Stimulated activated CD4-positive, alpha-beta T cell treated with anti-CD3 and anti-CD28 coated beads, TNF-alpha, amount 100 ng/mL, for 4 hours (primary cell): ENCODE measurements at regions not wholly inside any gene's neighbourhood (a gene's known extent, or its start where the extent isn't known, plus 50 kb on each side); places are given as distances from the start of the nearest gene placed in this dataset.
"Not testable (repeated sequence)": the region's sequence is repeated elsewhere in the genome, so short reads cannot be mapped to it uniquely, and the experiment has no call there.

Experiments used
- DNase-seq, 3 experiments: peaks; one replicate each; pipeline ENCODE4 v3.0.0-alpha.2; 2020; ENCODE audit warnings: low read depth in 3 of 3

DNA sequence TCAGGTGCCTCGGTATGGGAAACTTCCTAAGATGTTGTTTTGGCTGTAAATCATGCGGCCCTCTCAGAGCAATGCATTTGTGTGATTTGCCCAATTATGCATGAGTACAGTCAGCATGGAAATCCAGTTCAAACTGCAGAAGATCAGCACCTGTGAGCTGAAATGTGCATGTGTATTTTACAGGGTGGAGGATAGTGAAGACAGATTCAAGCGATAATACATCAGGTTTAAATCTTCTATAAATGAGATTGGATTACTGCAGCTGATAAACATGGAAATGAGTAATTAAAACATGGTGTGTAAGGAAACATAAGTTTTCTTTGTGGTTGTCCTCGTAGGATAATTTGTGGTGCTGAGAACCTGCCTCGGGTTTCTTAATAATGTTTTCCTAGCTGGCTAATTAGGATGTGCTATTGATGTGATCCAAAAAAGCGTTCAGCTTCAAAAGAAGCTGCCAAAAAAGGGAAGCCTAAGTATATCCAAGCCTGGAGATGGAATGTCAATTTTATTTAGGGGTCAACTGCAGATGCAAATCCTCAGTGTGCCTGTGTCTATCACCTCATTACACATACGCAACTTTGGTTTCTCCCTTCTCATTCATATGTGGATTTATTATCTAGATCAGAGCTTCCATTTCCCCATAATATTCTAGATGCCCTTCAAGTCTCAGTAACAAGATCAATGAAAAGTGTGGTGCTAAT lies 117.1 kb upstream of the CCDC28A start:
- no peak for DNase-seq

GRCh38 chr6:138657065-138657425 lies 116.5 kb upstream of the CCDC28A start:
- DNase-seq = no peak

DNA sequence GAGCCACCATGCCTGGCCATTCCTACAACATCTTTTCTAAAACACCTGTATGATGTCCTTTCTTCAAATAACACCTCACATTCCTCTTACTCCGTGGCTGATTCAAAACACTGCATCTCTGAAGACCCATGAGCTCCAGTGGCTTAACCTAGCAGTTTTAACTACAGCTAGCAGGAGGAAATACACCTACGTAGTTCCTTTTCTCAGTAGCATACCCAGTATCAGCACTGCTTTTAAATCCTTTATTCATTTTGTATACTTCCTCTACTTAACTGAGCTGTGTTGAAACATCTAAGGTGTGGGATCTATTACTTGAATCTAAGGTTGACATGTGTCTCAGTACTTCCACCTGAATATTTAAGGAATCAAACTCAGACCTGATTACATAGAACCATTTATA lies 113.6 kb upstream of the CCDC28A start:
- no peak for DNase-seq

DNA sequence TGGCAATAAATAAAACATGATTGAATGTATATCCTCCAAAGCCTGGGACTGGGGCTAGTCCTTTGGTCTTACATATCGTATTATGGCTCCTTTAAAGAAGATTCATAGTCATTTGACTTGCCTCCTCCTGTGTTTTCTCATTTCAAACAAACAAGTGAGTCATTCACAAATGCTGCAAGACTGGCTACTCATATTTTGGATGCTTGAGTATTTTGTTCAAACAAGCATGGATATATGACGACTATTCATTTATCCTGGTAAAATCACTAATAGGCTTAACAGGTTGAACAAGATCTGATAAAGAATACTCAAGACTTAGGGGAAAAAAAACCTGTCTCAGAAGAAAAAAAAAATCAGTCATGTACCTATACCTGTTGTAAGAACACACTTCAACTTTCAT lies 111.1 kb upstream of the CCDC28A start:
- no peak for DNase-seq

DNA sequence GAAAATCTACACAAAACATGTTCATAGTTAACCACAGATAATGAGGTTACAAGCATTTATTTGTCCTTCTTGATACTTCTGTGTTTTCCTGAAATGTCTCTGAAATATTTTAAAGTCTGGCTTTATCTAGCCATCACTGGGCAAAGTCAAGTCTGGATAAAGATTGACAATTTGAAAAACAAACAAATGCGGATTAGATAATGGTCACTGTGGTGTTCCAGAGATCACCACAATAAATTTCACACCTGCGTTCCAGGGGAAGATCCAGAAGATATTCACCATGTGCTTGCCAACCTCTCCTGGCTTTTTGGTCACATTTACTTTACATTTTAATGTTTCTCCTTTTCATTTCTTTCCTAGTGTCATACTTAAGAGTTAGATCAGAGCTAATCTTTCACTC lies 109.7 kb upstream of the CCDC28A start:
- no peak for DNase-seq

GRCh38 chr6:138664745-138665144 lies 108.8 kb upstream of the CCDC28A start:
- DNase-seq = no peak

DNA sequence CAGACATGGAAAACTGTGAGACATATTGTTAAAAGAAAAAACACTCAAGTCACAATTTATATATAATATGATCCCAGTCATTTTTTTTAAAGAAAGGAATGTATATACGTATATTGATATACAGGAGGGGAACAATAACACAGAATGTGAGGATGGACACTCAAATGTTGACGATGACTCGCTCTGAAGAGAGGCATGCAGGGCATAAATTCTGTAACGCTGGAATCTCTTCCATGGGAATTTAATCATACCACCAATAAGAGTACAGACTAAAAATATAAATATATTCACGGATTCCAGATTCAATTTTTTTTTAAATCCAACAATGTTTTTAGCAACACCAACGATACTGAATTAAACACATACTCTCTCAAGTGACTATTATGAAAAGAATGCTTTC lies 106.9 kb upstream of the CCDC28A start:
- DNase-seq = no peak

GRCh38 chr6:138667408-138667807 lies 106.2 kb upstream of the CCDC28A start:
- DNase-seq = no peak

GRCh38 chr6:138671351-138671750 lies 102.2 kb upstream of the CCDC28A start:
- no peak for DNase-seq

GRCh38 chr6:138673346-138674014 lies 100.1 kb upstream of the CCDC28A start:
- DNase-seq = no peak

- not testable (repeated sequence) for DNase-seq
Observed at GRCh38 chr6:138674444-138674843, 99.1 kb upstream of the CCDC28A start.

DNA sequence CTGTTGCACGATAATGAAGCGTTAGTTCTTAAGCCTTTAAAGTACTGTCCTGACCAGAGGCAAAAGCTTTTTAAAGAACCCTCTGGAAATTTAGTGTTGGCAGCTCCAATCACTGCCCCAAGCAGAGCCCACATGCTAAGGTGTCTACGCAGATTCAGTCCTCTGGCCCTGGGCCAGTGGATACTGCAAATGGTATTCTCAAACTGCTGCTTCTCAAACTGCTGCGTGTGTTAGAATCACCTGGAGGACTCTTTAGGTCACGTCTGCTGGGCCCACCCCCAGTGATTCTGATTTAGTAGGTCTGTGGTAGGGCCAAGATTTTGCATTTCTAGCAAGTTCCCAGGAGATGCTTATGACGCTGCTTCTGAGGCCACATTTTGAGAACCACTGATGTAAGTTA lies 96.0 kb upstream of the CCDC28A start:
- DNase-seq = no peak

DNA sequence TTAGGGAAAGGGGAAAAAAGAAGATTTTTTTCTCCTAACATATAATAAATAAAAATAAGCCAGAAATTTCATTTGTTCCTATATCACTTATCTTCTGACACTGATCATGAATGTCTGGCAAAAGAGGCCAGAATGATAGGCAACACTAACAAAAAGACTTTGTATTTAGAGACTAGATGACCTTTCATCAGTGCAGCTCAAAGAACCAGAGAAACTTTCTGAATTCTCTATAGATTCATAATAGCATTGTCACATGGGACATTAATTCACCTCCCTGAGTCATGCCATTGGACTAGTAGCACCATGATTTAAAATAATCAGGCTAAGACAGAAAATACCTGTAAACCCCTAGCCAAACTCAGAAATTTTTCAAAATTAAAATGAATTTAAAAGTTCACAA lies 95.4 kb upstream of the CCDC28A start:
- no peak for DNase-seq

DNA sequence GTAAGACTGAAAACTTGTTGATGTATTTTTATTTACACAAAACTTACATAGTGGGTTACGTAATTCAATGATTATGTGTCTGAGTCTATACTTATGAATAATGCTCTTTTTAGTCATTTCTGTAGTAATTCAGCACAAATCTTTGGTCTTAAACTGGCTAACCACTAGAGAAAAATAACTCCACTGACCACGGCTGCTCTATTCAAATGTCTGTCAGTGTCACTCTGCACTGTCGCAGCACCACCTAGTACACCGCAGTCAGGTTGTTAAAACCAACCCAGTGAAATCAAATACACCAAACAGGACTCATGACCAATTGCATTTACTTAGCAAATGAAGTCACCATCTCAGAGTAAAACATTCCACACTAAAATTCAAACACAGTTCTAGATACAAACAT lies 93.5 kb upstream of the CCDC28A start:
- DNase-seq = no peak

- DNase-seq = no peak
Observed at GRCh38 chr6:138681627-138682026, 91.9 kb upstream of the CCDC28A start.

DNA sequence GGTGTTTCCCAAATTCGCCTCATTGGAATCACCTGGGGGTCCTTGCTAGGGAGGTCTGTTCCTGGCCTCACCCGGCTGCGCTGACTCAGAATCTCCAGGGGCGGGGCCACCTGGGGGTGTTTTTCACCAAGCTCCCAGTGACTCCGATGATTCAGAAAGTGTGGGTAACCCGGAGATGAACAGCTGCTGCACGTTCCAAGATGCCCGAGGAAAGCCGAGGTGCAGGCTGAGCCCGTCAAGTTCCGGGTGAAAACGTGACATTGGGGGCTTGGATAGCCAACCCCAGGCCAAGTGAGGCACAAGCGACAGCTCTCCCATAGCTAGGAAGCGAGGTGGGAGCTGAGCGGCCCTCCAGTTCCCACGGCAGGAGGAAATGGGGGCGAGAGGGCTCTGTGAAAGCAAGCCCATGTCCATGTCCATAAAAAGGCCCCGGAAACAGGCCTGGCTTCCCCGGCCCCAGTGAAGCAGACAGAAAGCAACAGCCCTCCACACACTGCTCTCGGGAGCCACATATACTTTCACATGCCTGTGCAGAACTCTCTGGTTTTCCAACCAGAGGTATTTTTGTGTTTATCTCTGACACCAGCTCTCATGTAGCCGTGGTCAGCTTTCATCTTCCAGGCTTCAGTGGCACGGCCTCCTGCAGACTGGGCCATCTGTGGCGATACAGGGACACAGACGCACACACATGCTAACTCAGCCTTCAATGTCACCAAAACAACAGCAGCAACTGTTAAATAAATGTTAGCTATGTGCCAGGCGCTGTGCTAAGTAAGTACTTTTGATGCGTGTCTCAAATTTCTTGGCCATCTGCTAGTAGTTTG lies 90.7 kb upstream of the CCDC28A start:
- DNase-seq = no peak

- DNase-seq = no peak
Observed at GRCh38 chr6:138685257-138685656, 88.3 kb upstream of the CCDC28A start.

DNA sequence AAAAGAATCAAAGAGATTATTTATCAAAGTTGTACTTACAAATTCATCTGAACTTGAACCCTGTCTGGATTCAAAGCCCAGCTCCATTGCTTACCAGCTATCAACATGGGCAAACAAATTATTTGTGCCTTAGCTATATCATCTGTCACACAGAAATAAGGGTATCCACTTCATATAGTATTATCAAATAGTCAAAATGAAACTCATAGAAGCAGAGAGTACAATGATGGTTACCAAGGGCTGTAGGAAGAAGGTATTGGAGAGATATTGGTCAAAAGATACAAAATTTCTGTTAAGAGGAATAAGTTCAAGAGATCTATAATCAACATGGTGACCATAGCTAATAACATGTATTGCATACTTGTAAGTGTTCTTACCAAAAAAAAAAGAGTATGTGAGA lies 87.8 kb upstream of the CCDC28A start:
- no peak for DNase-seq

DNA sequence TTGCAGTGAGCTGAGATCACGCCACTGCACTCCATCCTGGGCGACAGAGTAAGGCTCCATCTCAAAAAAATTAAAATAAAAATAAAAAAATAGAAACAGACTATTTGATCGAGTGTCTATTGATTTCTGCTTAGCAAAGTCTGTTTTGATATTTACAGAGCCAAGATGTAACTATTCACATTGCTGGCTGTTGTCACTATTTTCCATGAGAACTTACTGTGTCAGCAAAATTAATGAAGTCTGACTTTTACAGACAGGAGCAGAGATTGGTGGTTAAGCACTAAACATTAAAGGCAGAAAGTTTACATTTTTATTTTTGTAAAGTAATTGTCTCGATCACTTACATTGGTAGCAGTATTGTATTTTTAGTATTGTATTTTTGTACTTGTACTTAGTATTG lies 85.0 kb upstream of the CCDC28A start:
- no peak for DNase-seq

DNA sequence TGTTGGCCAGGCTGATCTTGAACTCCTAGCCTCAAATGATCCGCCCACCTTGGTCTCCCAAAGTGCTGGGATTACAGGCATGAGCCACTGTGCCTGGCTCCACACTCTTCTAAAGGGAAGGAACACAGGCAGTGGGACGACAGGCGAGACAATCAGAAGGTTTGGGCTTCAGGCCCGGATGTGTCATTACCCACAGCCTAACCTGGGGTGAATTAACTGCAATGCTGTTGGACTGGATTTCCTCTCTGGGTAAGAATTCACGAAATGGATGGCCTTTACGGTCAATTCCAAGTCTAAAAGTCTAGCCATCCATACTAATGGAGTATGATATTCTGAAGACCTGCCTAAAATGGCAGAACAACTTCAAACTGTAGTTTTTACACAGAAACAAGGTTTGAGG lies 83.7 kb upstream of the CCDC28A start:
- DNase-seq = no peak

- no peak for DNase-seq
Observed at GRCh38 chr6:138690975-138691594, 82.5 kb upstream of the CCDC28A start.

GRCh38 chr6:138691595-138692057 lies 81.9 kb upstream of the CCDC28A start:
- no peak for DNase-seq
